GM12878 (cell line): ENCODE measurements at regions not wholly inside any gene's neighbourhood (a gene's known extent, or its start where the extent isn't known, plus 50 kb on each side); places are given as distances from the start of the nearest gene placed in this dataset.

Source experiments
- ATAC-seq: fragments of 200-7000 bp; cut with Tn5 transposase; 3 replicates; pipeline ENCODE4 v1.9.1; 2020; ENCODE audit warnings: mild to moderate bottlenecking, moderate library complexity
- BruUV-seq: library from RNA; stranded (reverse); fragments of 400-500 nt; replicated peaks from 2 replicates; lab custom pipeline; 2021; lab: Mats Ljungman, UMichigan
- CTCF ChIA-PET: fragments of 300-600 bp; sonication (Branson Sonifier 250); formaldehyde crosslinking; extraction: SDS; loops from one replicate; lab custom pipeline; 2021; ENCODE audit warnings: inconsistent platforms; lab: Yijun Ruan, JAX
- POLR2A ChIA-PET: fragments of 350-600 bp; formaldehyde crosslinking; extraction: SDS; loops from one replicate; lab custom pipeline; 2021; ENCODE audit warnings: inconsistent platforms; lab: Charles Lee
- RAD21 ChIA-PET: fragments of 300-600 bp; sonication (Branson Sonifier 250); formaldehyde crosslinking; loops from one replicate; lab custom pipeline; 2023; ENCODE audit warnings: antibody characterized with exemption; ENCODE audit not compliant: unreplicated experiment; lab: Charles Lee
- SMC1A ChIA-PET: fragments of 300-600 bp; sonication (Branson Sonifier 250); formaldehyde crosslinking; loops from one replicate; lab custom pipeline; 2023; ENCODE audit not compliant: unreplicated experiment, uncharacterized antibody; lab: Charles Lee
- DNase-seq: peaks from one replicate; pipeline ENCODE4 v3.0.0-alpha.2; 2011; ENCODE audit warnings: low read depth, low spot score
- FAIRE-seq: peaks from 3 replicates; lab custom pipeline; 2011; peaks lifted over from hg19 to GRCh38; lab: Jason Lieb, UNC
- H2AFZ ChIP-seq: 2 replicates; pipeline ENCODE4 v1.6.0; 2011; ENCODE audit warnings: low read depth, low read length, control low read depth; ENCODE audit not compliant: control insufficient read depth
- H3K27ac ChIP-seq: 2 replicates; pipeline ENCODE4 v1.5.1; 2011; ENCODE audit warnings: control low read depth; ENCODE audit not compliant: control insufficient read depth, insufficient read depth
- H3K27me3 ChIP-seq, 2 experiments: replicated peaks in 1 of 2; 2 replicates each; pipeline versions ENCODE4 v1.6.0 to v1.6.1; 2011; ENCODE audit warnings: low read length in 1 of 2; ENCODE audit not compliant: control insufficient read depth in 2 of 2, insufficient read depth in 2 of 2
- H3K36me3 ChIP-seq, 2 experiments: 2 replicates each; pipeline ENCODE4 v1.5.1; 2011; ENCODE audit warnings: low read length in 1 of 2; ENCODE audit not compliant: control insufficient read depth in 2 of 2, insufficient read depth in 2 of 2
- H3K4me1 ChIP-seq: 2 replicates; pipeline ENCODE4 v1.6.1; 2011; ENCODE audit warnings: mild to moderate bottlenecking, low read length, moderate library complexity, mixed read lengths; ENCODE audit not compliant: control insufficient read depth, insufficient read depth
- H3K4me2 ChIP-seq: 2 replicates; pipeline ENCODE4 v1.6.0; 2011; ENCODE audit warnings: control low read depth; ENCODE audit not compliant: control insufficient read depth, insufficient read depth
- H3K4me3 ChIP-seq: fragments of 200-600 bp; sonication (generic); 2 replicates; pipeline ENCODE4 v1.5.1; 2016
- H3K79me2 ChIP-seq: 2 replicates; pipeline ENCODE4 v1.6.0; 2011; ENCODE audit warnings: low read length; ENCODE audit not compliant: control insufficient read depth, insufficient read depth
- H3K9ac ChIP-seq: 2 replicates; pipeline ENCODE4 v1.8.0; 2011; ENCODE audit warnings: low read length, control low read depth, mixed read lengths; ENCODE audit not compliant: control insufficient read depth, insufficient read depth
- H3K9me3 ChIP-seq: replicated peaks from 3 replicates; pipeline ENCODE4 v1.5.1; 2011; ENCODE audit warnings: mild to moderate bottlenecking, low read length; ENCODE audit not compliant: control insufficient read depth, insufficient read depth
- H4K20me1 ChIP-seq: 2 replicates; pipeline ENCODE4 v1.6.0; 2011; ENCODE audit not compliant: control insufficient read depth, insufficient read depth
- BCL11A ChIP-seq: IDR thresholded peaks from 2 replicates; pipeline ENCODE4 v1.6.1; 2011; ENCODE audit warnings: low read depth, low read length
- CBX3 ChIP-seq: fragments of 200-600 bp; sonication (generic); IDR thresholded peaks from 2 replicates; pipeline ENCODE4 v1.6.1; 2016; ENCODE audit warnings: low read depth, borderline replicate concordance
- RAD51 ChIP-seq: fragments of 450-650 bp; IDR thresholded peaks from 2 replicates; pipeline ENCODE4 v1.6.1; 2016; ENCODE audit warnings: moderate library complexity, mild to moderate bottlenecking, inconsistent platforms
- TCF7 ChIP-seq: IDR thresholded peaks from 2 replicates; pipeline ENCODE4 v1.6.1; 2014; ENCODE audit warnings: antibody characterized with exemption, borderline replicate concordance
- YY1 ChIP-seq: IDR thresholded peaks from 2 replicates; pipeline ENCODE4 v1.6.1; 2011; ENCODE audit warnings: low read depth, mild to moderate bottlenecking, low read length
- ZBTB11 ChIP-seq: fragments of 450-650 bp; formaldehyde crosslinking; IDR thresholded peaks from 2 replicates; pipeline ENCODE4 v1.5.0; 2022; ENCODE audit warnings: mild to moderate bottlenecking, missing genetic modification characterization
- WGBS: methylation state at CpG from one replicate; pipeline ENCODE4 v1.1.6; 2016; ENCODE audit warnings: low lambda C conversion rate; ENCODE audit not compliant: insufficient replicate concordance, insufficient coverage; ENCODE audit errors: missing lambda C conversion rate; 5-methylcytosine and 5-hydroxymethylcytosine counted together
- in situ Hi-C: fragments of 300-500 bp; cut with MboI; formaldehyde crosslinking; loops from 9 replicates; pipeline ENCODE4 v1.14.3; 2018; ENCODE audit warnings: mixed read lengths
- intact Hi-C: fragments of 100-400 bp; cut with micrococcal nuclease; formaldehyde crosslinking; loops from one replicate; pipeline ENCODE4 v1.14.2; 2022; ENCODE audit not compliant: unreplicated experiment

- 77% methylated on average over 4 of the region's 4 CpGs for WGBS
Observed at GRCh38 chr12:93115646-93116045, 186.6 kb upstream of the EEA1 start.

More at GRCh38 chr12:93115646-93116045, 186.6 kb upstream of the EEA1 start:
- ChIA-PET CTCF (no interaction called here), POLR2A (interaction anchor here (1.2 kb wide), 1 partner anchor 9 kb away, joined by 3 read pairs; no protein-coding TSS in a partner anchor)
- H4K20me1 ChIP-seq: no peaks in the 10 kb centered on the region
- H3K36me3 ChIP-seq: no peaks in the 10 kb centered on the region
- intact Hi-C loops: no loop called here
- no peak for FAIRE-seq
- no peak overlapping the region for H3K4me2 ChIP-seq
- TF ChIP-seq BCL11A (no peak), CBX3 (no peak), RAD51 (no peak), TCF7 (no peak), ZBTB11 (CRISPR knock-in tag) (no peak), YY1 (no peak)
- TF ChIP-seq, all 136 proteins: peak for 0
- no peak overlapping the region for H3K27ac ChIP-seq
- H2AFZ ChIP-seq: no peak overlapping the region
- no peak overlapping the region for H3K4me3 ChIP-seq
- H3K9ac ChIP-seq: no peak overlapping the region
- in situ Hi-C loops: no loop called here
- ChIA-PET RAD21 (interaction anchor here (1.1 kb wide), 1 partner anchor 20 kb away, joined by 3 read pairs; no protein-coding TSS in a partner anchor), SMC1A (interaction anchor here (0.7 to 1.4 kb wide), 3 partner anchors 11 to 39 kb away, joined by 3 to 5 read pairs (median 5); no protein-coding TSS in a partner anchor)
- no TSS peak for BruUV-seq
- DNase-seq: no peak
- no peak for ATAC-seq
- no peaks in the 10 kb centered on the region for H3K27me3 ChIP-seq
- H3K79me2 ChIP-seq: no peaks in the 10 kb centered on the region
- H3K9me3 ChIP-seq: peaks cover 2% of the 10 kb centered on the region; the same call in 2 of the 3 replicates
- no peaks in the 10 kb centered on the region for H3K4me1 ChIP-seq
